Fibroblast of skin of abdomen (primary cell): ENCODE measurements at regions not wholly inside any gene's neighbourhood (a gene's known extent, or its start where the extent isn't known, plus 50 kb on each side); places are given as distances from the start of the nearest gene placed in this dataset.

Source experiments
- DNase-seq: peaks from one replicate; pipeline ENCODE4 v3.0.0-alpha.2; 2013

GRCh38 chr15:62783303-62783957 is 259.1 kb upstream of the TPM1 start:
- peak; percentile 82 for DNase-seq

GRCh38 chr15:62785881-62786828 is 256.4 kb upstream of the TPM1 start:
- peak; percentile 62 for DNase-seq

GRCh38 chr15:62787401-62787800 is 255.1 kb upstream of the TPM1 start:
- DNase-seq: peak; percentile 24

- DNase-seq: no peak
Measured at GRCh38 chr15:62788224-62788623, 254.3 kb upstream of the TPM1 start.

- no peak for DNase-seq
Measured at GRCh38 chr15:62790546-62790945, 252.0 kb upstream of the TPM1 start.

- DNase-seq: no peak
Measured at GRCh38 chr15:62791694-62792093, 250.9 kb upstream of the TPM1 start.

- peak; percentile 66 for DNase-seq
Measured at GRCh38 chr15:62792986-62793751, 249.4 kb upstream of the TPM1 start.

GRCh38 chr15:62793752-62794144 is 248.8 kb upstream of the TPM1 start:
- no peak for DNase-seq

- no peak for DNase-seq
Measured at GRCh38 chr15:62795171-62795570, 247.4 kb upstream of the TPM1 start.

GRCh38 chr15:62795700-62796695 is 246.5 kb upstream of the TPM1 start:
- no peak for DNase-seq

- no peak for DNase-seq
Measured at GRCh38 chr15:62797171-62797570, 245.4 kb upstream of the TPM1 start.

GRCh38 chr15:62798536-62798935 is 244.0 kb upstream of the TPM1 start:
- no peak for DNase-seq

- no peak for DNase-seq
Measured at GRCh38 chr15:62799037-62799436, 243.5 kb upstream of the TPM1 start.

- DNase-seq: no peak
Measured at GRCh38 chr15:62799919-62800318, 242.6 kb upstream of the TPM1 start.

- no peak for DNase-seq
Measured at GRCh38 chr15:62802612-62803011, 239.9 kb upstream of the TPM1 start.

- no peak for DNase-seq
Measured at GRCh38 chr15:62803856-62804400, 238.6 kb upstream of the TPM1 start.

GRCh38 chr15:62805502-62805901 is 237.0 kb upstream of the TPM1 start:
- no peak for DNase-seq

GRCh38 chr15:62807539-62808130 is 234.9 kb upstream of the TPM1 start:
- DNase-seq: no peak

- DNase-seq: peak; percentile 70
Measured at GRCh38 chr15:62809115-62809967, 233.2 kb upstream of the TPM1 start.

- no peak for DNase-seq
Measured at GRCh38 chr15:62809968-62810260, 232.6 kb upstream of the TPM1 start.

GRCh38 chr15:62812515-62812835 is 230.1 kb upstream of the TPM1 start:
- no peak for DNase-seq
